Left colon (tissue), 2 donors: ENCODE measurements at regions not wholly inside any gene's neighbourhood (a gene's known extent, or its start where the extent isn't known, plus 50 kb on each side); places are given as distances from the start of the nearest gene placed in this dataset.
A peak's percentile ranks its signal among the peaks of the same experiment; 100 is the strongest.

Experiments
- ATAC-seq: fragments of 200-7000 bp; cut with Tn5 transposase; one replicate; pipeline ENCODE4 v1.9.1; 2020; ENCODE audit warnings: mild to moderate bottlenecking, moderate library complexity
- DNase-seq, 2 donors: peaks; one replicate each; pipeline ENCODE4 v3.0.0-alpha.2; 2020
- intact Hi-C, 2 donors: fragments of 100-400 bp; cut with DNase I in 1 of 2; cut with micrococcal nuclease in 1 of 2; formaldehyde crosslinking; loops; one replicate each; pipeline versions ENCODE4 v1.11.2 to v1.14.0; 2022; cut with DNase I, micrococcal nuclease
- donor health status: DM: no; HTN: no; CAD: no.
- donor health status: DM: yes; HTN: yes; CAD: no.

DNA sequence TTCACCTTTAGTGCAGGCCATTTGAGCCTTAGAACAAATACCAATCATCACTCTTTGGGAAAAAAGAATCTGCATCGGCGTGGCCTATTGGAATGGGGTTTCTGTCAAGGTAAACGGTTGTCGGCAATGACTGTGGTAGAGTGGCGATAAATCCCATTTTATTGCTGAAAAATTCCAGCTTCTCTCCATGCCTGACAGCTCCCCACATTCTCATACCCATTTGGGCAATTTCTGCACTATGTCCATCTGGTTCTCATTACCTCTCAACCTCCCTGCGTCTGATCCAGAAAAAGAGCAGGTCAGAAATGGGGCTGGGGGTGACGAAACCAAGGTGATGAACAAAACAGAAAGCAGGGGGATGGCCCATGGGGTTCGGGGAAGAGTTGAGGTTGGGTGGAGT, 254.0 kb downstream of the MEIS1 start:
- DNase-seq, result no peak
- no peak for ATAC-seq
- intact Hi-C loops, result no loop called here

DNA sequence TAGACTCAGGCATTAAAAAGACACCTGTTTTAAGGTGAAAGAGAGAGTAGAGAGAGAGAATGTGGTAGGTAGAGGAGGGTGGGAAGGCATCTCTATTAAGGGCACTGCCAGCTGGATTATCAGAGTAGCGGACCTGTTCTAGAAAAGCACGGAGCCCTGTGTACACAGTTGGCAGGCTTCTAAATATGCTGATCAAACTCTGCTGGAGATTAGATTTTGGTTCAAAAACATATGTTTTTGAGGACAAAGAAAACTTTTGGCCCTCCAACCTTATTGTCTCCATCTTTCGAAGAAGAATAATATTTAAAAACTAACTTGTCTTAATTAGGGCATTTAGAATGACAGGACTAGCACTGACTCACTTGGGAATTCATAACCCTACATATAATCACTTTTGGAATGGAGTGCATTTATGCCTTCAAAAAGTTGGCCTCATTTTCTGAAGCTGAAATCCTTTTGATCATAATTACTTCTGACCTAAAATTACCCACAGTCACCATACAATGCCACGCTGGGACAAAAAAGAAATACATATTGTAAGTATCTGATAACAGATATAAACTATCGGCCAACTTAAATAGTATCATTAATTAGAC, 254.6 kb downstream of the MEIS1 start:
- DNase-seq (no peak), ATAC-seq (no peak)
- intact Hi-C loops, result loop anchor here (5.0 to 10.0 kb wide), 2 partner anchors 112 to 255 kb away; partner anchors contain the start of gene MEIS1 (in 1 of the 2)

- intact Hi-C loops, result loop anchor here (5.0 to 10.0 kb wide), 2 partner anchors 114 to 256 kb away; partner anchors contain the start of gene MEIS1 (in 1 of the 2)
- DNase-seq, result no peak
- ATAC-seq, result no peak
These were observed 256.4 kb downstream of the MEIS1 start for GRCh38 chr2:66691031-66691965.

- intact Hi-C loops, result loop anchor here (5.0 to 10.0 kb wide), 2 partner anchors 115 to 258 kb away; partner anchors contain the start of gene MEIS1 (in 1 of the 2)
- DNase-seq, result no peak
- ATAC-seq, result no peak
These were observed 257.7 kb downstream of the MEIS1 start for GRCh38 chr2:66692521-66693054.

- intact Hi-C loops, result loop anchor here (5.0 to 10.0 kb wide), 2 partner anchors 116 to 259 kb away; partner anchors contain the start of gene MEIS1 (in 1 of the 2)
- DNase-seq, result no peak
- no peak for ATAC-seq
These were observed 258.4 kb downstream of the MEIS1 start for GRCh38 chr2:66693076-66693965.

DNA sequence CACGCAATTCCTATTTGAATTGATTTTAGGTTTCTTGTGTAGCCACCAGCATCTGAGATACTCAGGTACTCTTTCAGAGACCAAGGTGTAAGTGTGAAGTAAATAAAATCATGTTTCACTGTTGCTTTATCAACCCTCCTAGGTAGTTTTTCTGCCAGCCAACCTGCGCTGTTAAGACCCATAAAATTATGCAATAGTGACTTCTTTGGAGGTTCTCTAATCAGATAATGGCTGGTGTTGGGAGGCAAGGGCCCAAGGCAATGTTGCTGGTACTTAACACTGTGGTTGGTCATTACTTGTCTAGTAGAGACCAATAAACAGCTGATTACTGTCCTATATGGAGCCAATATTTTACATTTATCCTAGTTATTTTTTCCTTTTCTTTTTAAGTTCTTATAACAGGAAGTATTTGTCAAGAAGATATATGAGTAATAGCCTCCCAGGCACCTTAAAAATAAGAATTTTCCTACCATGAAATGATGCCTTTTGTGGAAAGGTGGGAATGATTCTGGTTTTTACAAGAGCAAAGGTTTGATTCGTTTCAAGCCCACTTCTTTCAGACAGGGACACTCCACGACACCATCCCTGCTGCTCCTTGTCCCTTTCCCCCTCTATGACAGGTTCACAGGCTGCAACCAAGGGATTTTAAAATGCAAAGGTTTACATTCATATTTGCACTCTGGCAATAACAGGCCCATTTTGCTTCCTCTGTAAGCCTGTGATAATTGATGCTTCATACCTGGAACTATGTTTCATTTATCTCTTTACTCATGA, 259.3 kb downstream of the MEIS1 start:
- intact Hi-C loops, result loop anchor here (5.0 to 10.0 kb wide), 2 partner anchors 117 to 259 kb away; partner anchors contain the start of gene MEIS1 (in 1 of the 2)
- DNase-seq (no peak), ATAC-seq (no peak)

DNA sequence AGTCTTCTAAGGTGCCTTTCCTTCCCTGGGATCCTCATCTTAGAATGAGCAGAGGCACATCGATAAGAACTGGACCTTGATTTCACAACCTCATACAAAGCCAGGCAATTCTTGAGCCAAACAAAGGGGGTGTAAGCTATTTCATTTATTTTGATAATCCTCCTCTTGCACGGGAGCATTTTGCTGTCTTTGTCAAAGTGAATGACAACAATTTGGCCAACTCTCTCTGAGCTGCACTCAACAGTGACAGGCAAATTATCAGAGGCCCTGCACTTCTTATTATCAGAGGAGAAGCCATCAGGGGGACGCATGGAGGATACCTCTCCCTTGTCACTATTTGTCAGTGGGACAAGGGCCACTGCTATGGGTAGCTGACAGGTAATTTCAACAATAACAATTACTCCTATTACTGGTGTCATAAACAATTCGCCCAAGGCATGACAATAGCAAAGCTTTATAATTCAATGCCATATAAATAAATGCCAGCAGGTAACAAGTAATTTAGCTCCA, 260.4 kb downstream of the MEIS1 start:
- ATAC-seq (no peak), DNase-seq (no peak)
- intact Hi-C loops, result loop anchor here (5.0 to 10.0 kb wide), 2 partner anchors 253 to 260 kb away; partner anchors contain the start of gene MEIS1 (in 1 of the 2)

DNA sequence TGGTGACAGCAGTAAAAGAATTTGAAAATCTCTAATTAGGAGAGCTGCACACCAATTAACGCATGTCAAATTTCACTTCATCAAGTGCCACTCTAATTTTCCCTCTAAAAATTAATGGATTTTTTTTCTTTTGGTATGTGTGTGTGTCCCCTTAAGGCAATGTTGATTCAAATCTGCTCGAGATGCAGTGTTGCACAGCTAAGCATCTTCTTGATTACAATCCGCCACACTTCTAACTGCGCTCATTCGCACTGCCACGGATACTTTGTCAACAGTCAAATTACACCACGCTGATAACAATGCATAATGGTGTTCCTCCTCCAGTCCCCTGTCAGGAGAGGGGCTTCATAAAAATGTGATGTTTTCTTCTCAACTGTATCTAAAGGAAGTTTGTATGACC, 261.4 kb downstream of the MEIS1 start:
- DNase-seq (no peak), ATAC-seq (no peak)
- intact Hi-C loops, result loop anchor here (5.0 to 10.0 kb wide), 2 partner anchors 254 to 262 kb away; partner anchors contain the start of gene MEIS1 (in 1 of the 2)

DNA sequence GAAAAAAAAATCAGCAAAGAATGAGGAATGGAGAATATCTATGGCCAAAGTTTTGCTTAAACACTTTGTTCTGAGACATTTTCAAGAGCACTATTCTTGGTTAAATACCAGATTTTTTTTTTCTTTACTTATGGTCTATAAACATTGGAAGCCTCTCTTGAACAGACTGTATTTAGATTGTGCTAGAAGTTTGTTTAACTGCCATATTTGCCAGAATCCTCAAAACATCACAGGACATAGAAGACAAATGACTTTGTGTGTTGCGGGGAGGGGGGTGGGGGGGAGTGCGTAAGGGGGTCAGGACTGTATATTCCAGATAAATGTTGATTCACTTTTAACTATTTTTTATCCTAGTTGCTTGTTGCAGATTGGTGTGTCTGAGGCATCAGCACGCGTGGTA, 262.0 kb downstream of the MEIS1 start:
- ATAC-seq (no peak), DNase-seq (no peak)
- intact Hi-C loops, result loop anchor here (5.0 to 10.0 kb wide), 2 partner anchors 255 to 262 kb away; partner anchors contain the start of gene MEIS1 (in 1 of the 2)

DNA sequence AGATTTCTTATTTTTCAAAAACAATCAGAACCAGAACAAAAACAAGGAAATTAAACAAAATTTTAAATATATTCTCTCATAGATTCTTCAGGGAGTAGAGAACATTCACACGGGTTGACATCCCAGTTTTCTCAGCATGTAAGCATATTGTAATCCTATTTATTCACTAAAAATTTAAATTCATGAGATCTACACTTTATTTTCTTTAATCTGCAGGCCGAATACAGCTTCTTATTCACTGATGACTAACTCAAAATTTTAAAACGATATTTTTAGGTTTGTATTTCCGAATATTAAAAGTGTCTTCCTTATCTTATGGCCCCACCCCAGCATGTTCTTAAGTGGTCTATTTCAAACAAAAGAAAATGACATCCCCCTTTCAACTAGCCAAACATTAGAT, 262.4 kb downstream of the MEIS1 start:
- DNase-seq (no peak), ATAC-seq (no peak)
- intact Hi-C loops, result loop anchor here (5.0 to 10.0 kb wide), 2 partner anchors 255 to 263 kb away; partner anchors contain the start of gene MEIS1 (in 1 of the 2)

GRCh38 chr2:66698091-66698490, 263.2 kb downstream of the MEIS1 start:
- intact Hi-C loops, result loop anchor here (5.0 to 10.0 kb wide), 2 partner anchors 256 to 263 kb away; partner anchors contain the start of gene MEIS1 (in 1 of the 2)
- no peak for ATAC-seq

DNA sequence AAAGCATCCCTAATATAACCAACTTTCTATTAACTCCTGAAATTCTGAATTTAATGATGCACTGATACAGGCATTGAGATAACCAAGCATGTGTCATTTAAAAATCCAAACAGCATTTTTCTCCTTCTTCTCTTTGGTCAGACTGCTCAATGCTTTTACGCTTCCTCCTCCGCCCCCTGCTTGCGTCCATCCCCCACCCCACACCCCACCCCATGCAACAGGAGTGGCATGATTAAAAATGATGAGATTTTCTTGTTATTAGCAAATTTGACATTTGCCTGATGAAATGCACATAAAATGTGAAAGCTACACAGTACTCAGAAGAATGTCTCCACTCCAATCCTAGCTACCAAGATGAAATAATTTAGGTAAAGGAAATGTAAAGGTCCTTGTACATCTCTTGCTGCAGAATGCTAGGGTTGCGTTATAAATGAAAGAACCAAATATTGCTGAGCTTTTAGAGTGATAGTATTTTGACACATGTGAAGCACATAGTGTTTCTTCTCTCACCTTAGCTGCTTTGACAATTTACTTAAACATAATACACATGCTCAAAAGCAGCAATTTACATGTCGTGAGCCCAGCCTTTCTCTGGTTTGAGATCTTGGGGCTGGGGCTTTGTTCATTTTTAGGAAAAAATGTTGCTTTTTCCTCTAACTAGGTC, 263.8 kb downstream of the MEIS1 start:
- DNase-seq (no peak), ATAC-seq (no peak)
- intact Hi-C loops, result loop anchor here (5.0 to 10.0 kb wide), 2 partner anchors 256 to 264 kb away; partner anchors contain the start of gene MEIS1 (in 1 of the 2)

More at GRCh38 chr2:66698091-66698490, 263.2 kb downstream of the MEIS1 start:
- DNase-seq, result no peak

GRCh38 chr2:66699416-66699792, 264.5 kb downstream of the MEIS1 start:
- no peak for DNase-seq
- intact Hi-C loops, result loop anchor here (5.0 to 10.0 kb wide), 2 partner anchors 257 to 265 kb away; partner anchors contain the start of gene MEIS1 (in 1 of the 2)
- ATAC-seq, result no peak

DNA sequence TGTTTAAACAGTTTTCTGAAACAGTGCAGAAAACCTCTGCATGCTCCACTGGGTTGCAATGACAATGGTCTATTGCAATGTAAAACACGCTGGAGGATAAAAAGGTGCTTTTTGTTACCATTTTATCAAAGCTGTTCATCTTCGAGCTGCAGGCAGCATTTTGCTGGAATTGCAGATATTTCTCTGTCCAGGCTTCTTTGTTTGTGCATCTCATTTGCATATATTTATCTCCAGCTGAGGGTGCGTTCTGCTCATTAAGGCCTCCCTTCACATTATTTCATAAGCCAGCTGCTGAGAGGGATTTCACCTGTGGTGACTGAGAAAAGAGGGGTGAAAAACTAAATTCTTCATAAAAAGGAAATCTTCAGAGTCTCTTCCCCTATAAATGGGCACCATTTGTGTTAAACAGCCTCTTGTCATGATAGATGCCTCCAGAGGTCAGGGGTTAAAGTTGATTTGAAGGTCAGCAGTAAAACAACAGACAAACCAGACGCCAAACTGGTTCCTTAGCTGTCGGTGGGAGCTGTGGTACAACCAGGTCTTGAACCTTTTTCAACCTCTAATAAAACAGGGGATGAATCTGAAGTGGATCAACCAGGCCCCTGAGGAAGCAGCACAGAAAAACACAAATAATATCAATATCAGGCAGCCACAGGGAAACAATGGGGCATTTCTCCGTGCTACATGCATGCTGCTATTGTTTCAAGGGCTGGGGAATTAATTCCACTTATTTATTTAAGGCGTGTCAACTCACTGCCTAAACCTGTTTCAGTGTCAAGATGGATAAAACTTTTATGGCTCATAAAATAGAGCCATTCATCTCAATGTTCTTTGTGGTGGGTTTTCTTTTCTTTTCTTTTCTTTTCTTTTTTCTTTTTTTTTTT, 265.1 kb downstream of the MEIS1 start:
- intact Hi-C loops, result loop anchor here (5.0 to 10.0 kb wide), 2 partner anchors 258 to 265 kb away; partner anchors contain the start of gene MEIS1 (in 1 of the 2)
- DNase-seq (no peak), ATAC-seq (peak; percentile 79)

- no peak for DNase-seq
- ATAC-seq, result no peak
- intact Hi-C loops, result no loop called here
These were observed 265.7 kb downstream of the MEIS1 start for GRCh38 chr2:66700677-66701066.
